ENCODE measurements at regions not wholly inside any gene's neighbourhood (a gene's known extent, or its start where the extent isn't known, plus 50 kb on each side); places are given as distances from the start of the nearest gene placed in this dataset.
"Not testable (repeated sequence)": the region's sequence is repeated elsewhere in the genome, so short reads cannot be mapped to it uniquely, and the experiment has no call there.

- Mint-ChIP-seq H3K27ac (no peak overlapping the region), H3K9me3 (peaks cover 0 to 5% (median 2%) of the 10 kb centered on the region in 9 donors), H3K4me1 (no peaks in the 10 kb centered on the region), H3K27me3 (peaks cover 0 to 19% (median 8%) of the 10 kb centered on the region in 5 donors), H3K4me3 (no peak overlapping the region), H3K36me3 (no peaks in the 10 kb centered on the region)
- ATAC-seq (no peak), DNase-seq (no peak)
- POLR2A ChIA-PET: no interaction called here
These were observed 77.8 kb downstream of the TEX36 start for GRCh38 chr10:125605167-125605566.

- Mint-ChIP-seq H3K4me1 (peaks cover 2 to 8% (median 4%) of the 10 kb centered on the region in 4 donors), H3K36me3 (no peaks in the 10 kb centered on the region), H3K4me3 (no peak overlapping the region), H3K27me3 (peaks cover 0 to 19% (median 8%) of the 10 kb centered on the region in 5 donors), H3K27ac (no peak overlapping the region), H3K9me3 (peaks cover 0 to 7% (median 3%) of the 10 kb centered on the region in 9 donors)
- POLR2A ChIA-PET: no interaction called here
- DNase-seq (no peak), ATAC-seq (no peak)
These were observed 80.1 kb downstream of the TEX36 start for GRCh38 chr10:125602825-125603224.

GRCh38 chr10:125599194-125599593, 83.8 kb downstream of the TEX36 start:
- POLR2A ChIA-PET: no interaction called here
- Mint-ChIP-seq H3K4me1 (peaks cover 2 to 8% (median 4%) of the 10 kb centered on the region in 4 donors), H3K27me3 (peaks cover 1 to 10% (median 7%) of the 10 kb centered on the region in 5 donors), H3K27ac (no peak overlapping the region), H3K9me3 (peaks cover 9 to 31% (median 17%) of the 10 kb centered on the region in 9 donors), H3K36me3 (peaks cover 0 to 9% (median 0%) of the 10 kb centered on the region in 3 donors), H3K4me3 (peak overlapping the region in 2 of 10 donors; percentile 0 to 37)
- DNase-seq: no peak
- ATAC-seq: no peak

- peaks cover 0 to 9% (median 0%) of the 10 kb centered on the region in 3 donors for H3K36me3 Mint-ChIP-seq
- no peak overlapping the region for H3K4me3 Mint-ChIP-seq
- POLR2A ChIA-PET: no interaction called here
- peaks cover 3 to 19% (median 7%) of the 10 kb centered on the region in 5 donors for H3K27me3 Mint-ChIP-seq
- DNase-seq (no peak), ATAC-seq (no peak)
- peaks cover 2 to 8% (median 4%) of the 10 kb centered on the region in 4 donors for H3K4me1 Mint-ChIP-seq
- peaks cover 9 to 31% (median 17%) of the 10 kb centered on the region in 9 donors for H3K9me3 Mint-ChIP-seq
- H3K27ac Mint-ChIP-seq: no peak overlapping the region
These were observed 87.1 kb downstream of the TEX36 start for GRCh38 chr10:125595911-125596310.

- Mint-ChIP-seq H3K36me3 (peaks cover 0 to 9% (median 0%) of the 10 kb centered on the region in 3 donors), H3K27me3 (peaks cover 3 to 20% (median 7%) of the 10 kb centered on the region in 5 donors), H3K9me3 (peaks cover 5 to 31% (median 17%) of the 10 kb centered on the region in 9 donors), H3K27ac (no peak overlapping the region), H3K4me3 (no peak overlapping the region), H3K4me1 (no peaks in the 10 kb centered on the region)
- ATAC-seq (no peak), DNase-seq (no peak)
- POLR2A ChIA-PET: no interaction called here
These were observed 89.3 kb downstream of the TEX36 start for GRCh38 chr10:125593644-125594043.

GRCh38 chr10:125592897-125593296, 90.1 kb downstream of the TEX36 start:
- Mint-ChIP-seq H3K4me3 (no peak overlapping the region), H3K27me3 (peaks cover 6 to 28% (median 10%) of the 10 kb centered on the region in 5 donors), H3K27ac (no peak overlapping the region), H3K4me1 (no peaks in the 10 kb centered on the region), H3K36me3 (peaks cover 2 to 14% (median 2%) of the 10 kb centered on the region in 3 donors), H3K9me3 (peaks cover 5 to 36% (median 16%) of the 10 kb centered on the region in 9 donors)
- ATAC-seq: no peak
- POLR2A ChIA-PET: no interaction called here
- DNase-seq: no peak

GRCh38 chr10:125591886-125592285, 91.1 kb downstream of the TEX36 start:
- Mint-ChIP-seq H3K4me3 (no peak overlapping the region), H3K4me1 (no peaks in the 10 kb centered on the region), H3K36me3 (peaks cover 2 to 16% (median 2%) of the 10 kb centered on the region in 3 donors), H3K27ac (no peak overlapping the region), H3K27me3 (peaks cover 6 to 30% (median 13%) of the 10 kb centered on the region in 5 donors), H3K9me3 (peaks cover 5 to 34% (median 14%) of the 10 kb centered on the region in 9 donors)
- POLR2A ChIA-PET: no interaction called here
- DNase-seq (no peak), ATAC-seq (no peak)

- H3K4me3 Mint-ChIP-seq, H3K27ac Mint-ChIP-seq, POLR2A ChIA-PET, ATAC-seq, H3K4me1 Mint-ChIP-seq, DNase-seq, H3K36me3 Mint-ChIP-seq: not testable (repeated sequence)
- H3K9me3 Mint-ChIP-seq: peaks cover 0 to 11% (median 5%) of the 10 kb centered on the region in 9 donors
- H3K27me3 Mint-ChIP-seq: peaks cover 4 to 23% (median 11%) of the 10 kb centered on the region in 5 donors
These were observed 94.2 kb downstream of the TEX36 start for GRCh38 chr10:125588738-125589137.

- H3K36me3 Mint-ChIP-seq: peaks cover 2 to 7% (median 2%) of the 10 kb centered on the region in 3 donors
- no peak overlapping the region for H3K27ac Mint-ChIP-seq
- DNase-seq (no peak), ATAC-seq (no peak)
- H3K4me1 Mint-ChIP-seq: no peaks in the 10 kb centered on the region
- H3K27me3 Mint-ChIP-seq: peaks cover 4 to 10% (median 6%) of the 10 kb centered on the region in 5 donors
- H3K9me3 Mint-ChIP-seq: peaks cover 0 to 11% (median 5%) of the 10 kb centered on the region in 9 donors
- H3K4me3 Mint-ChIP-seq: no peak overlapping the region
- POLR2A ChIA-PET: no interaction called here
These were observed 98.0 kb downstream of the TEX36 start for GRCh38 chr10:125584954-125585353.

GRCh38 chr10:125578658-125579315, 104.2 kb downstream of the TEX36 start:
- DNase-seq: no peak
- no peaks in the 10 kb centered on the region for H3K4me1 Mint-ChIP-seq
- peak overlapping the region in 1 of 10 donors; percentile 8 for H3K4me3 Mint-ChIP-seq
- H3K36me3 Mint-ChIP-seq: peaks cover 0 to 7% (median 0%) of the 10 kb centered on the region in 3 donors
- ATAC-seq: no peak
- H3K9me3 Mint-ChIP-seq: peaks cover 0 to 18% (median 4%) of the 10 kb centered on the region in 9 donors
- POLR2A ChIA-PET: no interaction called here
- H3K27me3 Mint-ChIP-seq: peaks cover 0 to 29% (median 2%) of the 10 kb centered on the region in 5 donors
- H3K27ac Mint-ChIP-seq: peak overlapping the region in 1 of 10 donors; percentile 7

- H3K36me3 Mint-ChIP-seq: peaks cover 0 to 7% (median 0%) of the 10 kb centered on the region in 3 donors
- peaks cover 0 to 32% (median 4%) of the 10 kb centered on the region in 5 donors for H3K27me3 Mint-ChIP-seq
- H3K27ac Mint-ChIP-seq: no peak overlapping the region
- H3K4me1 Mint-ChIP-seq: no peaks in the 10 kb centered on the region
- DNase-seq (no peak), ATAC-seq (no peak)
- POLR2A ChIA-PET: no interaction called here
- H3K4me3 Mint-ChIP-seq: no peak overlapping the region
- H3K9me3 Mint-ChIP-seq: peaks cover 0 to 18% (median 4%) of the 10 kb centered on the region in 9 donors
These were observed 107.1 kb downstream of the TEX36 start for GRCh38 chr10:125575843-125576242.

GRCh38 chr10:125568156-125568555, 114.8 kb downstream of the TEX36 start:
- peaks cover 12 to 22% (median 18%) of the 10 kb centered on the region in 5 donors for H3K27me3 Mint-ChIP-seq
- H3K9me3 Mint-ChIP-seq: peaks cover 0 to 8% (median 0%) of the 10 kb centered on the region in 9 donors
- no peaks in the 10 kb centered on the region for H3K36me3 Mint-ChIP-seq
- DNase-seq (no peak), ATAC-seq (no peak)
- no peaks in the 10 kb centered on the region for H3K4me1 Mint-ChIP-seq
- POLR2A ChIA-PET: no interaction called here
- no peak overlapping the region for H3K27ac Mint-ChIP-seq
- H3K4me3 Mint-ChIP-seq: no peak overlapping the region

GRCh38 chr10:125567529-125567928, 115.4 kb downstream of the TEX36 start:
- no peak for DNase-seq
- POLR2A ChIA-PET: no interaction called here
- Mint-ChIP-seq H3K36me3 (no peaks in the 10 kb centered on the region), H3K27ac (no peak overlapping the region), H3K4me1 (no peaks in the 10 kb centered on the region), H3K27me3 (peaks cover 12 to 22% (median 18%) of the 10 kb centered on the region in 5 donors), H3K9me3 (peaks cover 0 to 8% (median 0%) of the 10 kb centered on the region in 9 donors), H3K4me3 (no peak overlapping the region)
- no peak for ATAC-seq

Data from naive thymus-derived CD8-positive, alpha-beta T cell (primary cell).